RPMI8226 (cell line): ENCODE measurements at regions not wholly inside any gene's neighbourhood (a gene's known extent, or its start where the extent isn't known, plus 50 kb on each side); places are given as distances from the start of the nearest gene placed in this dataset.

Source experiments
- DNase-seq: peaks from one replicate; pipeline ENCODE4 v3.0.0-alpha.2; 2015

DNA sequence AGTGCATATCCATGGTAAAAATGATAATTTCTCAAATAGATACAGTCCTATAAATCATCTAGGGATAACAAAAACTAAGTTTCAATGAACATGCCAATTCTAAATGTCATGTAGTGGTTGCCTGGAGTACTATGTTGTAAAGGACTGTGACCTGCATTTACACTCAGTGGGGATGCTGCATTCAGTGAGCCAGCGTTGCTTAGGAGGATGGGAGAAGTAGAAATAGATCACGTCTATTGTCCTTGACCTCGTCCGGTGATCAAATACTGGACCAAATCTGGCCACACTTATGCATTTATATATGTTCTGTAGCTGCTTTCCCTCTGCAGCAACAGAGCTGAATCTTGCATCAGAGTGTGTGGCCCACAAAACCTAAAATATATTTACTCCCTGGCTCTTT lies 139.0 kb upstream of the ETAA1 start:
- DNase-seq, result no peak

DNA sequence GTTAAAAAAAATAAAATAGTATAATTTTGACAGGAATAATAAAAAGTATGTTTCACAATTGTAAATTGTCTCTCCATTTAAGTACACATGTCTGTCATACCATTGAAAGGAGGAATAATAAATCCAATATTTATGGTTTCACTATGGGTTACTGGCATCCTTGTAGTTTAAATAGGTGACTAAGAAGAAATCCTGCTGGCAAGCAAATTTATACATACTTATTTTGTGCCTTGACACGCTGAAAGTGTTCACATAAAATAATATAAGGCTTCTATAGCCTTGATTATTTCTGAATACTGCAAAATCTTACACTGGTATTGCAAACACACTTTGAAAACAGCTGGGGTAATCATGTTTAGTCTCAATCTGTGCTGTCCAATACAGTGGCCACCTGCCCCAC lies 138.3 kb upstream of the ETAA1 start:
- no peak for DNase-seq

DNA sequence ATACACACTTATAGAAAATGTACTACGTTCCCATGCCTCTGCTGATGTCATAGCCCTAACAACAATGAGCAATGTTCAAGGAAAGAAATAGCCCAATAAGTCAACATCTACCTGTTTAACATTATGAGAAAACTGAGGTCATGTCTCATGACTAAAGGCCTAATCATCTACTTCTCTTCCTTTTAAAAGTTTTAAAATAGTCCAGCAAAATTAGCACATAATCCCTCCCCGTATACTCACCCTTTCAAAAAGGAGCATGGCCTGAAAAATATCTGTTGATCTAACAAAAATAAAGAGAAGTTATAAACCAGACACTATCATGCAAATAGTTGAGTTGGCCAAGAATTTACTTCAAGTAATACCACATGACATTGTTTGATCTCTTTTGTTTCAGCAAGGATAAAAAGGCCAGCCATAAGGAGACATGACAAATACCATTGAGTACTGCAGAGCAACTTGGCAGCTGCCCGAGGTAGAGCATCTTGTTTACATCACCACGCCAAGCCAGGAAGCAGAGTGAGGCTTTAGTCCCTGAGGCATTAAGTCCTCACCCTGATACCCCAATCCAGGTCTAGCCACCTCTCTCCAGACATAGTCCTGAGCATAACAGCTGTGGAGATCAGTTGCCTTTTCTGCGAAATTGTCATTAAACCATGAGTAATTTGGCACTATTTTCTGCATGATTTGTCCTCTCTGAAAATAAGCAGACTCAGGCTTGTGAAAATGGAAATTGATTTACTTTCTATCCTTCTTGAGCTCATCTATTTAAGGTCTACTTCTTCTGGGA lies 137.4 kb upstream of the ETAA1 start:
- no peak for DNase-seq

DNA sequence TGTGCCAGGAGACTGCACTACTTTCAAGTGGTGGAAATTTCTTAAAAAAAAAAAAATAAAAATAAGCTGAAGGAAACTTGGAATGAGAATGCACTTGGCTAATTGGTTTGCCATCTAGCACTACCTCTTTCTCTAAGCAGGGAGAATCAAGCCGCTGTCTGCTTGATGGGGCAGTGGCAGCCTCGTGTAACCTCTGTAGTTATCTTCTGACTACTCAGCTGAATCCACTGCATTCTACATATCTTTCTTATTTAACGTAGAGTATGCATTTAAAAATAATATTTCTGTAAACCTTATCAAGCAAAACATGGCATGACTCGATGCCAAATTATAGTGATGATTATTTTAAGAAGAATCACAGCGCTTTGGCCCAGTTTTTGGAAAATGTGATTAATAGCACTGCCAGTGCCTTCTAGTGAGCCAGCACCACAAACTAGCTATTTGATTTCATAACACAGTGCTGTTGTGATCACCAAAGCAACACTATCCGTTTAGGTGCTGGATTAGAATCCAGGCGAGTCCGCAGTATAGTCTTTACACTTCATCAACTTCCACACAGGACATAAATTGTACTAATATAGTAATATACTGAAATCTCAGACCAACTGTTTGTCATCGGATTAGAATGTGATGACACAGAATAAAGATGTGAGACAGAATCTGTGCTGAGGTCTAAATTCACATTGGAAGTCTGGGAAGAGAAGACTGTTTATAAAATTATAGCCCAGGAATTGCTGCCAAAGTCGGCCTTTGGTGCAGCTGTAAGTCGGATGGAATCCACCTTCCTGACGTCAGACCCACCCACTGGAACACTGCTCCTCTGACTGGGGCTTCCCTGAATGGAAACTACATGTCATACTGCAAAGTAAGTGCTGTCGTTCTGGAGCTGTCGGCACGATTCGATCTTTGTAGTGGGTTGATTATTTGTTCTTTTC lies 136.5 kb upstream of the ETAA1 start:
- no peak for DNase-seq

GRCh38 chr2:67267241-67267640 lies 129.9 kb upstream of the ETAA1 start:
- DNase-seq, result no peak

- no peak for DNase-seq
These were observed 128.3 kb upstream of the ETAA1 start for GRCh38 chr2:67268797-67269196.

GRCh38 chr2:67272195-67272594 lies 124.9 kb upstream of the ETAA1 start:
- DNase-seq, result no peak

DNA sequence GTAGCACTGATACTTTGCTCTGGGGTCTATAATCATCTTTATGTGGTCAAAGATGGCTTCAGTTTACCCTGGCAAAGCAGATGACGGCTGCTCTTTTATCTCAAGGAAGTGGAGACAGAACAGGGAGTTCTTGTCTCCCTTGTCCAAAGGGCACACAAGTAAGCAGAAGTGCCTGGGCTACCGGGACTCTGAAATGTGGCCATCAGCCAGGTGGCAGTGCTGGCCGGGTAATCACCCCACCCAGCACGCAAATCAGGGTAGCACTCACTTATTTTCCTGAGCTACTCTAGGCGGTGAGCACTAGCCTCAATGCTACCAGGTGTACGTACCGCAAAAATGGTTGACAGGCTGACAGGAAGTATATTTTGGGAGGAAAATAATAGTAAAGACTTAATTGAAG lies 119.7 kb upstream of the ETAA1 start:
- peak; percentile 42 for DNase-seq

DNA sequence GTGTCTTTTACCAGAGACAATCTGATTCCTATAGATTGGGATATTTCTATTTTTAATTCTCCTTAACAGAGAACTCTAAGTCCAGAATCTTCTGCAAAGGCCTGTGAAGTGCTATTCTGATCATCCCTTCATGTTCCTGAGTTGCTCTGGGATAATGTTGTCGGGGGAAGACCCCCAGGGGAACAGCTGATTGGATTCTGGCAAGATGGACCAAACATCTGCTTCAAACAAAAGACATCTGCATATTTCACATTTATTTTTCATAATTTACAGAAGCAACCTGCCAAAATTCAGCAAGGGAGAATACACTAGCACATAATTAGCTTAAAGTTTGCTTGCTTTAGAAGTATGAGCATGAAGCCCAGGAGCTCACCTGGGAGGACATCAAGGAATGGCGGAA lies 116.0 kb upstream of the ETAA1 start:
- DNase-seq, result no peak

DNA sequence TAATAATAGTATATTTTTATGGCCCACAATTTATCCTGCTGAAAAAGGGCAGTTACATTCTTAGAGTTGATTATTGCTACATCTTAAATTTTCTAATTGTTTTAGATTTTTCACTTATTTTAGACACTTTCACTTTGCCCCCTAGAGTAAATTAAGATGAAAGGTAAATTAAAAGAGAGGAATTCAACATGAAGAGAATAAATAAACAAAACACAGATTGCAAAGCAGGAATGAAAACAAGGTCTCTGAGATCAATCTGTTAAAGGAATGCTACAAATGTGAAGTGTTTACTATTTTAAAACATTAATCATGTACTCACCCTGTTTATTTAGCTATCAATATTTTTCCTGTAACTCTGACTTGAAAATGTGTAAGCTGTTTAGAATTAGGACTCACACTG lies 113.5 kb upstream of the ETAA1 start:
- no peak for DNase-seq

GRCh38 chr2:67286981-67287759 lies 110.0 kb upstream of the ETAA1 start:
- no peak for DNase-seq

DNA sequence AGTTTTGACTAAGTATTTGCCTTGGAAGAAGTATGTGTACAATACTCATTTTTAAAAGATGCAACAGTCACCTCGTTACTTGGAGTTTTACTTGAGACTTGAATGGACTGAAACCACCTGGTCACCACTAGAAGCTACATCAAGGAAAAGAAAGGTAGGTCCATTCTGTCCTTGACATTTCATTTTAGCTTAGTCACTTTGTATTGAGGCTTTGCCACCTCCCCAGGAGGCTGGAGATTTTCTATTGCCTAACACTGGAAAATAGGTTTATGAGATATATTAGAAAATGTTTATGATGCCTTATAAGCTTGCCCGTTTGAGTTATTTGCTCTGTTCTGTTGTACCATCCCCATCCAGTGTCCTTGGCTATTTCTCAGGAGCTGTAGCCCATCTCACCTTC lies 107.9 kb upstream of the ETAA1 start:
- DNase-seq, result no peak

DNA sequence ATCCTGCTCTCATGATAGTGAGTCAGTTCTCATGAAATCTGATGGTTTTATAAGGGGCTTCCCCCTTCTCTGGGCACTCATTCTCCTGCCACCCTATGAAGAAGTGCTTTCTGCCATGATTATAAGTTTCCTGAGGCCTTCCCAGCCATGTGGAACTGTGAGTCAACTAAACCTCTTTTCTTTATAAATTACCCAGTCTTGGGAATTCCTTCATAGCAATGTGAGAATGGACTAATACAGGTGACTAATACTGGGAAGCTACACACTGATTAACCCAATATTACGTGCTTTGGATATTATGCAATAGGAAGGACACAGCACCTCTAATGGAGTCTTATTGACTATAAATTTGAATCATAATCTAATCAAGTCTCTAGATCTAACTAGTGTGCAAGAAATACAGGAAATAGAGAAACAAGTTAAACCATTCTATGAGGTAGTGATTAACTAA lies 107.2 kb upstream of the ETAA1 start:
- no peak for DNase-seq

DNA sequence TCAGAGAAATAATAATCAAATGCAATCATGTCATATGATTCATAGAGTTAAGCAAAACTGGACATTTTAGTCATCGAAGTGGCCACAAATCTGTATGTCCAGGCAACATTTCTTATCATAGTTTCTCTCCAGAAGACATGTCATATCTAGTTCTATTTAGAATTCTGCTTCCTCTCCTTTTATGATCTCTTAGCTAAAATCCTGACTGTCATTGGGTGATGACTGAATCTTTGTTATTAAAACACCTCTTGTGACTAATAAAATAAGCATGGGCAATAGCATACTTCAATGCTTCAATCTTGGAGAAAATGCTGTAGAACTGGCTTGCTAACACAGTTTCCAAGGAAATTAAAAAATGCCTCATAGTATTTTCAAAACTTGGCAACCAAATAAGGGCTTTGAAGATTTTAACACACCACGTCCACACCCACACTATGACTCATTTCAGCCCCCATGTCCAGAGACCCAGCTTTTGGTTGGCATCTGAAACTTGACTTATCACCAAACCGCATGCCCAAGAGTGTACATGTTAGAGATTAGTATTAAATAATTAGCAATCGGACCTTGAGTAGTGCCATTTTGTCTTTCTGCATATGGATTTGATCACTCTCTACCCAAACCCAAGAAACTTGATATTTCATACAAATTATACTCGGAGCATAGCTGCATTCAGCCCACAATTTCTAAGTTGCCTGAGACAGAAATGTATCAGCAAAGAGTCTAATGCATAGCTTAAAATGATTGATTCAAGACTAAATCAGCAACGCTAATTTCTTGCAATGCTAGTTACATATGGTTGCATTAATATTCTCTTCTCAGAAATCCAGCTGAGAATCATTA lies 106.5 kb upstream of the ETAA1 start:
- DNase-seq, result no peak

- no peak for DNase-seq
These were observed 102.9 kb upstream of the ETAA1 start for GRCh38 chr2:67294218-67294617.

DNA sequence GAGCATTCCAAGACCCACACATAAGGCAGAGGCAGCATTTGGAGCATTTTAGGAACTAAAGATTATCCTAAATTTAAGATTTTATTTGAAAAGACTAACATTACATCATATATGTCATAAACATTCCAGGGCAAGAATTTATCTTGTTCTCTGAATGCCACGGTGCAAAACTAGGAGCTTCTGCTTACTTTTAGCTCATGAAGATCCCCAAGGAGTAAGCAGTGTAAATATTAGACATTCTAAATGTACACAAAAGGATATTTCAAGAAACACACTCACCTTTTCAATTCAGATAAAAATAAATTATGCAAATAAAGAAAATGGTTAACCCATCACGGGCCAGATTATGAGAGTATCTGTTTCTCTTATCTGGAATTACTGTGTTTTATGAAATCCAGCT lies 101.7 kb upstream of the ETAA1 start:
- no peak for DNase-seq

DNA sequence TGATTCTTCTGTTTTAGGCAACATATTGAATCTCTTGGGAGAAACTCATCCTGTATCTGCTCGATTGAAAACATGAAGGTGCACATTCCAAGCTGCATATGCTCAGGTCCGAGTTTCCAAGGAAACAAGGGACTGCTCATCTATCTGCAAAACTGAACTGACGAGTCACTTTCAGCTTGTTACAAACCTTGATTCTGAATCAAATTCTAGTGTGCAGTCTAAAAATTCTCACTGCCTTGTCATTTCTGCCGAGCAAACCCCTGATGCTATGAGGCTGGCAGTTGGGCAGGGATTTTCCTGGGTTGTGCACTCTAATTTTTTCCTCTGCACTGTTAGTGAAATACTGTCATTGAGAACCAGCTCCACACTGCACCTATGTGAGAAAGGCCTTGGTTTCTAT lies 101.3 kb upstream of the ETAA1 start:
- no peak for DNase-seq

DNA sequence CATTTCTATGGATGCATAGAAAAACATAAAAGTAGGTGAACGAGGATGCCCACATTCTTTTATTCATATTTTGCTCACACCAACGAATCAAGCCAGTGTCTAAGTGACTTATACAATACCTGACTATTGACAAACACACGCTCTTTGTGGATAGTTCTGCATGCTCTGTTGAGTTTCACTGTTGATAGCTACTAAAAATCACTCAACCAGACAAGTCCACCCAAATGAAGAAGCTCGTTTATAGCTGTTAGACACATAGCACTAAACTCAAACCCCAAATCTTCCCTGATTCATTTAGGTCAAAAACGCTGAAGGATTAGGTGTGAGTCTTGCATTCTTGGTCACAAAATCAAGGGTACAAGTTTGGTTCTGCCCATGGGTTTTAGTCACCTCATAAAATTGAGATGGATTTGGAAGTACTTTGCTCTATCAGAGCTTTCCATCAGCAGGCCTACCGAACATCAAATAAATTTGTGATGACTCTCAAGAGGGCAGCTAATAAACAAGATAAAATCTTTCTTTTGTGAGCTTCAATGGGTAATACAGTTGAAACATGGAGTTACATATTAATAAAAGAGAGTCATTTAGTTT lies 92.7 kb upstream of the ETAA1 start:
- no peak for DNase-seq

DNA sequence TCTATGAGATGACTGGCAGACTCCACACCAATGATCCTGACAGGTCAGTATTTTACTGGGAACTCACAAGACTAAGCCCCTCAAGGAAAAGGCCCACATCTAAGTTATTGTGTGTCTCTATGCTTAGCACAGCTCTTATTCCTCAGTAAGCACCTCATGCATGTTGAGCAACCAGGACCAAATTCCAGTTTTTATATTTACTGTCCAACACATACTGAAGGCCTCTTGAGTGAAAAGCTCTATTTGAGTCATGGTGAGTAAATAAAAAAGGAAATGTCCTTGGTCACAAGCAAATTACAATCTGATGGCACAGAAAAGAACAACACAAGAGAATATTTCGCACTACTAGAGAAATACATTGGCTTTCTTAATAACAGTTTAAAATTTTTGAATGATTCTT lies 87.9 kb upstream of the ETAA1 start:
- DNase-seq, result no peak

DNA sequence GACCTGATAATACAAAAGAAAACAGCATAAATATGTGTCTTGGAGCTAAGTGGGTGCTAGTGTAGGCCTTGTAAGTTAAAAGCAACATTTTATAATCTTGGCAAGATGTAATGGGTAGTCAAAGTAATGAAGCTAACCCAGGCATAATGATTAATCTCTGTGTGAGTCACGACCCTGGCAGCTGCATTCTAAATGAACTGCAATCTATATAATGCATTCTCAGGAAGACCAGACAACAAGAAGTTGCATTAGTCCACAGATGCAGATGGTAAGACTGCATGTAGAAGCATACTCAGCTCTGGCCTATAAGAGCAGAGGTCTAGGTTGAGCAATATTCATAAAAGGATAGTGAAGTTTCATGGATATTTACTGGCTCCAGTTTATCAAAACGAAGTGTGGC lies 85.6 kb upstream of the ETAA1 start:
- no peak for DNase-seq

GRCh38 chr2:67312871-67313270 lies 84.3 kb upstream of the ETAA1 start:
- no peak for DNase-seq

GRCh38 chr2:67313536-67313935 lies 83.6 kb upstream of the ETAA1 start:
- DNase-seq, result no peak
